Muscle layer of duodenum (tissue), 2 donors: ENCODE measurements at regions not wholly inside any gene's neighbourhood (a gene's known extent, or its start where the extent isn't known, plus 50 kb on each side); places are given as distances from the start of the nearest gene placed in this dataset.

ENCODE experiments used
- H3K27ac ChIP-seq: one replicate; pipeline ENCODE4 v1.7.0; 2013; ENCODE audit warnings: mild to moderate bottlenecking, low read length
- H3K27me3 ChIP-seq: one replicate; pipeline ENCODE4 v1.7.0; 2013; ENCODE audit warnings: low read depth, mild to moderate bottlenecking, control low read depth, low read length
- H3K36me3 ChIP-seq, 2 donors: one replicate each; pipeline ENCODE4 v1.7.0; 2013; ENCODE audit warnings: low read length in 2 of 2, control low read depth in 1 of 2, mild to moderate bottlenecking in 1 of 2; ENCODE audit not compliant: insufficient read depth in 2 of 2, control insufficient read depth in 1 of 2
- H3K4me1 ChIP-seq, 2 donors: one replicate each; pipeline ENCODE4 v1.7.0; 2013; ENCODE audit warnings: low read length in 2 of 2, mild to moderate bottlenecking in 2 of 2, control low read depth in 1 of 2, moderate library complexity in 1 of 2; ENCODE audit not compliant: insufficient read depth in 2 of 2, control insufficient read depth in 1 of 2
- H3K4me3 ChIP-seq, 2 donors: one replicate each; pipeline ENCODE4 v1.7.0; 2013; ENCODE audit warnings: low read length in 2 of 2, low read depth in 1 of 2, mild to moderate bottlenecking in 1 of 2
- H3K9me3 ChIP-seq, 2 donors: one replicate each; pipeline ENCODE4 v1.7.0; 2013; ENCODE audit warnings: low read length in 2 of 2, control low read depth in 1 of 2, mild to moderate bottlenecking in 1 of 2; ENCODE audit not compliant: control insufficient read depth in 1 of 2
- donor health status: healthy.

GRCh38 chr2:149808556-149808955 is 221.0 kb upstream of the MMADHC start:
- Histone ChIP-seq H3K9me3 (no peaks in the 10 kb centered on the region), H3K27ac (no peak overlapping the region), H3K4me3 (no peak overlapping the region), H3K27me3 (no peaks in the 10 kb centered on the region), H3K36me3 (no peaks in the 10 kb centered on the region), H3K4me1 (no peaks in the 10 kb centered on the region)

DNA sequence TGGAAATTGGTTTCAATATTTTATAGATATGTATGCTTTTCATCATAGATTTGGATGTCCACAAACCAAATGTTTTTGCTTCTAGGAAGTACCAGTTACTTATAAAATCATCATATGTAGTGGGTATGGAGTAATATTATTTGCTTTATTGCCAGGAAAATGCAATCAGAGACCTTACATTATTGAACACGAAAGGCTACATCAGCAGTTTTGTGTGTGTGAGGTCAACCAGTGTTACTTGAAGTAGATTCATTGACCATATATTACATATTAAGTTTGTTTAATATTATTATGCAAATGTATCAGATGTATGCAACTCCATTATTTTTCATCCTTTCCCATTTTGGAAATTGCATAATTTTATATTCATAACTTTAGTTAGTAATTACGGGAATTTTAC is 219.1 kb upstream of the MMADHC start:
- Histone ChIP-seq H3K27ac (no peak overlapping the region), H3K36me3 (no peaks in the 10 kb centered on the region)

DNA sequence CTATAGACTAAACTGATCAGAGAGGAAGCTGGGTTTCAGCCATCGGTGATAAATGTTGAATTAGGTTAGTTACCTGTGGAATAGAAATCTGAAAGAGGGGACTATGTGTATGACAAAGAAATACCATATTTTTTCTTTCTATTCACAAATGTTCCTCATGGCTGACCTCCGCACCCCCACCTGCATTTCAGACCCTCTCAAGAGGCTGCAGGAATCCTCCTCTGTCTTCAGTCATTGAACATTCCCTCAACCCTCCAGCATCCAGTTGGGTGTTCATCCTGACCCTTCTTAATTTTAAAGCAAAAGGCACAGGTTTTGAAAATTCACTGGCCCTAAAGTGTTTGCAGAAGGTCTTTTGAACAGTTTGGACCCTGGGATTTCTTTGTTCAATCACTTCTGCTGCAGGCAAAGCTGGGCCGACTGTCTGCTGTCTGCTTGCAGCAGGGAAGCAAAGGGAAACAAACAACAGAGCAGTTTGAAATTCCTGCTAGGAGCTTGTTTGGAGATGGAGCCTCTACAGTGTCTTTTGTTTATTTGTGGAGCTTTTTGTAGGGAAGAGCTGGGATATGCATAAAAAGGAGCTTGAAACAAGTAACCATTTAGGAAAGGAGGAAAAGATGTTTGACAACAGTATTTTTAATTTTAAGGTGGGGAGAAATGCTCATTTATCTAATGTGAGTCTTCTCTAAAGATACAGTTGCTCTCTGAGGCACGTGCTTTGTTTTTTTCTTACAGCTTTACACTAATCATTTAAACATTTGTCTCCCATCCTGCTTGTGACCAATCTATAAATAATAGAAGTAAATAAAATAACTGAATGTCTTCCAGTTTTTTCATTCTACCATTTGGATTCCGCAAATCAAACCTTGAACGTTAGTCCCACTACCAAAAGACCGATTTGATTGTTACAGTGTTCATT is 213.3 kb upstream of the MMADHC start:
- Histone ChIP-seq H3K36me3 (no peaks in the 10 kb centered on the region), H3K4me3 (no peak overlapping the region), H3K4me1 (peaks cover 0 to 3% of the 10 kb centered on the region in 2 donors), H3K9me3 (no peaks in the 10 kb centered on the region), H3K27me3 (no peaks in the 10 kb centered on the region), H3K27ac (no peak overlapping the region)

More for the DNA sequence above, 219.1 kb upstream of the MMADHC start:
- Histone ChIP-seq H3K9me3 (no peaks in the 10 kb centered on the region), H3K4me1 (no peaks in the 10 kb centered on the region), H3K27me3 (no peaks in the 10 kb centered on the region), H3K4me3 (no peak overlapping the region)

DNA sequence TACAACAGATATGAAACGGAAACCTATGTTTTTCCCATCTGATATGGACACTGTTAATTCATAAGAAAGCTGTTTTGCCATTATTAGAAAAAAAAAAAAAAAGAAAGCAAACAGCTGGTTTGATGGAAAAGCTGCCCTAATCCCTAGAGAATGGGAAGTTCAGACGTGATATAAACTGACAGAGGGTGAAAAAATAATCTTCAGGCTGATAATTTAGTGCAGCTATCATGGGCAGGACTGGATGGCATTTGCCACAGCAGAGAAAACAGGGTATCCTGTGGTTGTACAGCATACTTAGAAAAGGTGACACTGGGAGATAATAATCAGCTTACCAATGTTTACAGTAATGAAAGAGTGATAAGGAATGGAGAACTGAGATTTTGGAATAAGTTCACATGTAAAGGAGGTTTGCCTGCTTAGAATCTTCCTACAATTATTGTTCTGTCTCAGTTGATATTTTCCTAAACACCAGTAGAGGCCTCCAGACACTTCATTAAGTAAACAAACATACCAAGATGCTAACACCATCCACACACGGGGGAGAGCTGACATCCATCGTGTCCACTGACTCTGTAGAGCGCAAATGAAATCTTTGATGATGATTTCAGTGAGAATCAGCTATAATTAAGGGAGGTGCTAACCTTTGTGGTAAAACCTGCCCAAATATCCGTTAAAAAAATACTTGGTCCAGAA is 211.6 kb upstream of the MMADHC start:
- Histone ChIP-seq H3K27me3 (no peaks in the 10 kb centered on the region), H3K36me3 (no peaks in the 10 kb centered on the region), H3K4me3 (no peak overlapping the region), H3K4me1 (peaks cover 0 to 3% of the 10 kb centered on the region in 2 donors), H3K9me3 (no peaks in the 10 kb centered on the region), H3K27ac (no peak overlapping the region)

DNA sequence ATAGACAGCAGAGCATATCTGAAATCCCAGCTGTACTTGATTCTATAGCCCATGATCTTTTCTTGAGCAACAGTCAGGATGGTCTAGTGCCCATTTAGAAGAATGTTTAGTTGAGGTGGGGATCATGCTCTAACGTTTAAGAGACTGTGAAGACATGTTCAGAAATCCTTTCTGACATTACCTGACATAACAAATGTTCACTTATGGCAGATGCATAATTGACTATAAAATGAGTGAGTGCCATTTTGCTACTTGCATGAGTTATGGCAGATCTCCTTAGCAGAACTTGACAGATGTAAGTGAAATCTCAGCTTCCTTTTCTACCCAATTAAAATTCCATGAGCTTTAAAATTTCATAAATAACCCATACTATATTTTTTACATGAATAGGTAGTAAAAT is 209.5 kb upstream of the MMADHC start:
- H3K4me3 ChIP-seq = no peak overlapping the region
- H3K27ac ChIP-seq = no peak overlapping the region
- no peaks in the 10 kb centered on the region for H3K9me3 ChIP-seq
- H3K4me1 ChIP-seq = peaks cover 0 to 3% of the 10 kb centered on the region in 2 donors
- no peaks in the 10 kb centered on the region for H3K36me3 ChIP-seq
- H3K27me3 ChIP-seq = no peaks in the 10 kb centered on the region

DNA sequence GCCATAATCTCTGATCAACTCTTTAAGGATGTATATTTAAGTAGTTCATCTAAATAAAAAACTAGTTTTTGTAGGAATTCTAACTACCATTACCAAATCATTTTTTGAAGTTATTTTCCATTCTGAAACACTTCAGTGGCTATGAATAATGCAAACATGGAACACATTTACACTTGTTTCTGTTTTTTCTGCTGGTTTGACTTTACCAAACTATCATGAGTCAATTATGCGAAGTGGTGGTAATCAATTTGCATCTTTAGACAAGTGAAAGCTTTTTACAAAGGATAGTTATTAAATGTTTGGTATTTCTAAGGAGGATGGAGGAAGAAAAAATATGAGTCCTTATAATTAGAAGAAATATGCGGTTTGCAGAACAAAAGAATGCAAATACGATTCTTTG is 202.0 kb upstream of the MMADHC start:
- Histone ChIP-seq H3K4me3 (no peak overlapping the region), H3K4me1 (no peaks in the 10 kb centered on the region), H3K27ac (no peak overlapping the region), H3K36me3 (no peaks in the 10 kb centered on the region), H3K27me3 (no peaks in the 10 kb centered on the region), H3K9me3 (no peaks in the 10 kb centered on the region)

- Histone ChIP-seq H3K27me3 (no peaks in the 10 kb centered on the region), H3K9me3 (no peaks in the 10 kb centered on the region), H3K27ac (no peak overlapping the region), H3K36me3 (no peaks in the 10 kb centered on the region), H3K4me1 (no peaks in the 10 kb centered on the region), H3K4me3 (no peak overlapping the region)
Measured at GRCh38 chr2:149787206-149787605, 199.6 kb upstream of the MMADHC start.

- Histone ChIP-seq H3K27me3 (no peaks in the 10 kb centered on the region), H3K4me3 (no peak overlapping the region), H3K9me3 (no peaks in the 10 kb centered on the region), H3K27ac (no peak overlapping the region), H3K4me1 (no peaks in the 10 kb centered on the region), H3K36me3 (no peaks in the 10 kb centered on the region)
Measured at GRCh38 chr2:149783284-149783683, 195.7 kb upstream of the MMADHC start.

DNA sequence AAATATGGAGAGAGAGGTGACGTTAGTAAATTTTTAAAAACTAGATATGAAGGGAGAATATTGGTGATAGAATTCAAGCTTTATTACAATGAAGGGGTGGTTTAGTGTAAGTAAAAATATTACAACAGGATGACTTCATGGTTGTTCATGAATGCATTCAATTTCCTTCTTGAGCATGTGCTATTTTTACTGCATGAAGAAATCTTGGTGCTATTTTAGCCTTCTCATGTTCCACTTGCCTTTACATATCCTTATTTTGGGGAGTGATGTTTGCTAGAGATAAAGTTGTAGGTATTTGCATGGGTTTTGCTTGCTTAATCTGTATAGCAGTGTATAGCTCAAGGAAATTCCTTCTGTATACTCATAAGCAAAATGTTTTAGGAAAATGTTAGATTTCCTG is 195.0 kb upstream of the MMADHC start:
- Histone ChIP-seq H3K9me3 (no peaks in the 10 kb centered on the region), H3K27ac (no peak overlapping the region), H3K36me3 (no peaks in the 10 kb centered on the region), H3K4me3 (no peak overlapping the region), H3K27me3 (no peaks in the 10 kb centered on the region), H3K4me1 (no peaks in the 10 kb centered on the region)

GRCh38 chr2:149781263-149781808 is 193.8 kb upstream of the MMADHC start:
- Histone ChIP-seq H3K27ac (no peak overlapping the region), H3K4me3 (no peak overlapping the region), H3K27me3 (no peaks in the 10 kb centered on the region), H3K9me3 (no peaks in the 10 kb centered on the region), H3K4me1 (no peaks in the 10 kb centered on the region), H3K36me3 (no peaks in the 10 kb centered on the region)

GRCh38 chr2:149773006-149773405 is 185.4 kb upstream of the MMADHC start:
- H3K4me1 ChIP-seq = peaks cover 0 to 6% of the 10 kb centered on the region in 2 donors

More at GRCh38 chr2:149773006-149773405, 185.4 kb upstream of the MMADHC start:
- H3K36me3 ChIP-seq = no peaks in the 10 kb centered on the region
- H3K9me3 ChIP-seq = no peaks in the 10 kb centered on the region
- H3K27ac ChIP-seq = no peak overlapping the region
- H3K4me3 ChIP-seq = no peak overlapping the region
- no peaks in the 10 kb centered on the region for H3K27me3 ChIP-seq
